GM19463 (cell line): ENCODE measurements at regions not wholly inside any gene's neighbourhood (a gene's known extent, or its start where the extent isn't known, plus 50 kb on each side); places are given as distances from the start of the nearest gene placed in this dataset.

Experiments
- ATAC-seq: cut with Tn5 transposase; IDR thresholded peaks from one replicate; pipeline ENCODE4 v1.9.1; 2021; ENCODE audit warnings: mild to moderate bottlenecking, moderate library complexity; ENCODE audit not compliant: unreplicated experiment

DNA sequence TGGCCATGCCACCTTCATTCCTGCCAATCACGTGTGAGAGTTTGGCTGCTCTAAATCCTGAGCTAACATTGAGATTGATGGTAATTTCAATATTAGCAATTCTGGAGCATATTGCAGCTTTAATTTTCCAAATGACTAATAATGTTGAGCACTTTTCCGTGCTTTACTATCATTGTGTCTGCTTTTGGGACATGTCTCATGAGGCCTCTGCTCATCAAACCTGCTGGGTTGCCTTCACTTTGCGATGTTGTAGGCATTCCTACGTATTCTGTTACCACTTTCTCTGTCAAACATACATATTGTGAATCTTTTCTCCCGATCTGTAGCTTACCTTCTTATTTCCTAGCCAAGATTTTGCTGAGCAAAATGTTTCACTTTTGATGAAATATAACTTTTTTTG is 466.6 kb downstream of the GALR1 start:
- no peak for ATAC-seq

DNA sequence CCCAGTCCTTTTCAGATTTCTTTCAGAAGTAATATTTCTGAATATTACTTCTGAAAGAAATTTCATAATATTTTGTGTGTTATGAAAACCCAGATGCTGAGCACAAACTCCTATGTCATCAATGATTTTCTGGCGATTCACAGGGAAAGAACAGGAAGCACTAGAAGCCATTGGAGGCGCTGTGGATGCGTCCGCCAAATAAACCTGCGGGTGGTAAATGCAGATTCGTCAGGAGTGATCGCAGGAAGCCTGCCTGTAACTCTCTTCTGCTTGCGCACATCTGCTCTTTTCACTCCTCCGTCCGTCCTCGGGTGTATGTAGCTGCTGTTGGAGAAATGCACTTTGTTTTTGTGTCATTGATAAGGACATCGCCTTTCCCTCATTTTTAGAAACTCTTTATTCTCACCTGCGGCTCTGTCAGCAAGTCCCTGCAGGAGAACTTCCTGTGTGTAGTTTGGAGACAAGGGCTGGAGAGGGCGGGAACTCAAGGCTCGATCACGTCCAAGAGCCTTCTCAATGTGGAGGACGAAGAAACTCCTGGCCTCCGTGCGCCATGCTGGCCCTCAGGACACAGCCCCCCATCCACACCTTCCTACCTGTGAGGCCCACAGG is 483.8 kb downstream of the GALR1 start:
- ATAC-seq, result no peak

DNA sequence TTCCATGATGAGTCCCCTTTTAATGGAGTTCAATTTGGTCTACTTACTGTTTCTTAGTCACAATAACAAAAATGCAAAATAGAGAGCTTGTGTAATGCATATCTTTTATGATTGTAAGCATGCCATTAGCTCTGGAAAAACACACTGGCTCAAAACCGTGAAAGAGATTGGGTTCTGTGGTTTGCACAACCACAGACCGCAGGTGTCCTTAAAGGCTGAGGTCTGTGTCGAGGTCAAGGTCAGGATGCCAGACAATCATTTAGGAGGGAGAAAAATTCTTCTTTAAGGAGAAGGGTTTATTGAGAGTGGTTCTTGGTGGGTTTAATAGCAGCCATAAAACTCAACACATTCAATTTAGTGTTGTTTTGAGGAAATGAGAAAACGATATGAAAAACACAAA is 487.2 kb downstream of the GALR1 start:
- ATAC-seq, result no peak

DNA sequence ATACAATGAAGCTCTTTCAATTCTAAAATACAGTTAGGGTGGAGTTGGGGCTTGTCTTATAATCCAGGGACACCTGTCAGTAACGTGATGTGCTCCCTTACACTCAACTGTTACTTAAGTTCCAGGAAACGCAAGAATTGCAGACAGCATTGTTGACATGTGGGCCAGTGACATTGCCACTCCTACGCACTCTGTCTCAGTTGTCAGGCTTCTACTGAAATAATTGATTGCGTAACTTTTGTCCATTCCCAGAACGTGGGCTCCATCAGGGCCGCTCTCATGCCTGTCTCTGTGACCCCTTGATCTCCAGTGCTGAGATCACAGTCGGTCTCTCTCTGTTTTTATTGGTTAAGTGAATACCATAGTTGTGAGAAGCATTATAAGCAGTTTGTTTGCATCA is 487.8 kb downstream of the GALR1 start:
- no peak for ATAC-seq

DNA sequence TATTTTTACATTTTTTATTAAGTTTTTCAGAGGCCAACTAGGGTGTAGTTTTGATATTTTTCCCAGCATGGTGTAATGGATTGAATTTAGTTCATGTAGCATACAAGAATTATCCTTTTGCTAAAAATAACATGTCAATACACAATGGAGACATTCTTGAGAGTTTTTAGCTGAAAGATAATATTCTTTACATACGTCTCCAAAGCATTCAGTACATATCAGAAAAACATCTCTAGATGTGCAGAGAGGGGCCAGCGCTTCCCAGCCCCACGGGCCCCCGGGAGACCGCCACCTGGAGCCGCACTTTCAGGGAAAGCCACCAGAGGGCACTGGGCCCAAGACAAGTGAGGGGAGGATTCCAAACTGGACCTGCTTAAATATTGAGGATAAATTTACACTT is 499.4 kb downstream of the GALR1 start:
- ATAC-seq, result no peak

DNA sequence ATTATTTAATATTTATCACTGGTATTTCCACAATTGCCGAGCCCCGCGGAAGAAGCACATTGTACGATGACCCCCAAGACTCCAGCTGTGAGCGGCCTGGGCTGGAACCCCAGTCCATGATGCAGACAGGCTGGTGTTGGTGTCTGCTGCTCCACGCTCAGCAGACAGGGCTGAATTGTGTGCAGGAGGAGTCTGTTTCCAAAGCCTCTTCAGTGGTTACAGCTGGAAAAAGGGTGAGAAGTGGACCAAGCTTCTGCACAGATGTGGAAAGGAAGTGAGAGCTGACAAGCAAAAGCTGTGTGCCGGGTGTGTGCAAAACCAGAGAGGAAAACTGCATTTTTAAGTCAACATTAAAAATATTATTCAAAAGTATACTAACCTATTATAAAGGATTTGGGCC is 500.4 kb downstream of the GALR1 start:
- no peak for ATAC-seq

DNA sequence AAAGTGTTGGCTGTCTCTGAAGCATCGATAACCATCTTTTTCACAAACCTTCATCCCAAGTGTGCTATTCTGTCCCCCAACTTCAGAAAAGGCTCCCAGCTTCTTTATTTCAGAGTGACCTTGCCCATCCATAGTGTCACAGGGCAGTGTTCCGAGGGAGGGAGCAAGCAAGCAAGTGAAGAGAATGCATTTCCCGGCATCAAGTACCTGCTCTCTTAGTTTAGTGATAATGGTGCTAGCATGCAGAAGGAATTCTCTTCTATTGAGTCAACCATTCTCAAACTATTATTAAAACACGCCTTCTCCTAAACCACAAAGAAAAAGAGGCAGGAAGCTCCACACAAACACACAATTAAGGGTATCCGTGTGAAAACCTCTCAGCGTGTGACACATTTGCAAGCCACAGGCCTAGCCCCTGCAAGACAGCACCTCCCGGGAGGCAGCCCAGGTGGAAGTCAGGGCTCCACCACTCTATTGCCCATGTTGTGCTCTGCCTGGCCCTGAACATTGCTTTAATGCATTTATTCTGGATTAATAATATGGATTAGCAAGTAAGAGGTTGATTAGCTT is 504.9 kb downstream of the GALR1 start:
- no peak for ATAC-seq

DNA sequence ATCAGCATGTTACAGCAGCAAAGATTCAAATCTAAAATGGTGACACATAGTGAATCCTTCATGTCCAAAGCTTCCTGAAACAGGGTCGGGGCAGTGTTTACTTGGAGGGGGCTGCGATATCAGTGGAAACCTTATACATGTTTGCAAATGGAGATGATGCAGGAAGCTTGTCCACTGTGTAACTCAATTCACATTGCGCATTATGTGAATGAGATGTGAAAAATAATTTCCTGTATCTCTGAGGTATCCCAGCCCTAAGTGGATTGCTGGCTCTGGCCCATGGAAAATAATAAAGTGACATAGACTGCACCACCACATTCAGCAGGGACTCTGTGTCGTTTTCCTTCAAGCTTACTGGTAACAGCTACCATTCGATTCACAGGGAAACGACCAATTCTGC is 505.5 kb downstream of the GALR1 start:
- no peak for ATAC-seq

DNA sequence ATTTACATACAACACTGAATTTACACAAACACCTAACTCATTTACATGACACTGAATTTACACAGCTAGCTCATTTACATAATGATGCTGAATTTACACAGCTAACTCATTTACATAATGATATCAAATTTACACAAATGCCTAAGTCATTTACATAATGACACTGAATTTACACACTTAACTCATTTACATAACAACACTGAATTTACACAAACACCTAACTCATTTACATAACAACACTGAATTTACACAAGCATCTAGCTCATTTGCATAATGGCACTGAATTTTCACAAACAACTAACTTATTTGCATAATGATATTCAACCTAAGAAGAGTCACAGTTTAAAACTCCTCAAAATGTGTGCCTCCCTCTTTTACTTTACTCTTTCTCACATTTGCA is 511.7 kb downstream of the GALR1 start:
- no peak for ATAC-seq

DNA sequence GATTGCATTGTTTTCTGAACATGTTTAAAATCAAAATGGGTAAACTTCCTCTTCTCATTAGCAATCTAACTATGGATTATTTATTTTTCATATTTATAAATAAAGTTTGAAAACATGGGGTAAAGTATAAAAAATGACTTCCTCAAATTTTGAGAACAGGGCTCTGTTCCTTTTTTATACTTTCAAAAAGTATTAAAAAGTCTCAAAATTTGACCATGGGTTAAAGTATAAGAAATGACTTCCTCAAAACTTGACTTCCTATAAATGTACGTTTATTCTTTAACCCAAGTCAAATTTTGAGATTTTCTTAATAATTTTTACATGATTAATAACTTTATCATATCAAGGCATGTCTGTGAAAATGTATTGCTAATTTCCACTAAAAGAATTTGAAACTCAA is 512.4 kb downstream of the GALR1 start:
- no peak for ATAC-seq

DNA sequence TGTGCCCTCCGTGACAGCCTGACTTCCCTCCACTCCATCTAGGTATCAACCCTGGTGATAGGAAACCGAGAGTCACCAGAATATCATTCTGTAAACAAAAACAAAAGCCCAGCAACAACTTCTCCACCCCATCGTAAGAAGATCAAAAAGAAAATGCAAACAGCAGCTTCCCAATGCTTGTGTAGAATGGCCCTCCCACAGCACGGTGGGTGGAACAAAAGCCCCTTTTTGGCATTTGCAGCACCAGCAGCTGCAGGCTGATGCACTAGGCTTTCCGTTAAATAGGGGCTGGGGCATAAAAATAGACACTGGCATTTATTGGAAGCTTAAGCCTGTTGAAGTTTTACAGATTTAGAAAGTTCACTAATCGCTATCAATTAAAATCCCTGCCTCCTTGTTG is 513.0 kb downstream of the GALR1 start:
- no peak for ATAC-seq

DNA sequence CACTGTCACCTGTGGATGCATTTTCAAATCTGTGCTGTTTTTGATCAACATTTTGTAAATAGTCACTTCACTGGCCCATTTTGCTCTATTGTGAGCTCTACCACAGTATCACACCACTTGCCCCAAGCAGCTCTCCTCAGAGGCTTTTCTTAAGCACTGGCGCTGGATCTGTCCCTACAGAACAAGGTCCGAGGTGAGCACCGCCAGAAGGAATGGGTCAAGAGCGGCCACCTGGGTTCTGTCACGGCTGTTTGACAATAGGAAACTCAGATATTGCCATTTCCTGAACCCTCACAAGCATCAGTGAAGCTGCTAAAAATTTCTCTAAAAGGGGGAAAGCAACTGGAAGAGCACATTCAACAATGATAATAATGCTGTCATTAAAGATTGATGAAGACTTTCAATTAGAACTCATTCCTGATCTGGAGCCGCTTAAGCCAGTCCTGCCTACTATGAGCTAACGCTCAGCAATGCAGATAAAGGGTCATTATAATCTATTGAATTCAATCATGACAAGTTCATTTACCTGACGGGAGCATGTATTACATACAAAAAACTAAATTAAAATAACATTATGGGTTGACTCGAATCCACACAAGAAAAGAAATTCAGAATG is 514.0 kb downstream of the GALR1 start:
- ATAC-seq, result no peak

DNA sequence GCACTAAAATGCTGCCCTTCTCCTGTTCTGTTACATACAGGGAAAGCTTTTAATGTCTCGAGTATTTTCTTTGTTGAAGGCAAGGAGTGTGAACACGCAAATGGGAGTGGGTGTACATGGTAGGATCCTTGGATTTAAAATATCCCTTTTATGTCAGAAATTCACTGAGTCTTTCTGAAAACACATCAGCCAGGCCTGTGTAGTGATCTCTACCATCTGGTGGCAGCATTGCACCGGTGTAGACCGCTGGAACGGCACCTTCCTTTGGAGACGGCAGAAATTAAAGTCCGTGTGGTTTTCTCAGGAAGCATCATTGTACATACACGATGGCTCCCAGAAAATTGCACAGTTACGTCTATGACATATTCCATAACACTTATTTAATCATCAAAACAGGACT is 515.8 kb downstream of the GALR1 start:
- ATAC-seq, result no peak

DNA sequence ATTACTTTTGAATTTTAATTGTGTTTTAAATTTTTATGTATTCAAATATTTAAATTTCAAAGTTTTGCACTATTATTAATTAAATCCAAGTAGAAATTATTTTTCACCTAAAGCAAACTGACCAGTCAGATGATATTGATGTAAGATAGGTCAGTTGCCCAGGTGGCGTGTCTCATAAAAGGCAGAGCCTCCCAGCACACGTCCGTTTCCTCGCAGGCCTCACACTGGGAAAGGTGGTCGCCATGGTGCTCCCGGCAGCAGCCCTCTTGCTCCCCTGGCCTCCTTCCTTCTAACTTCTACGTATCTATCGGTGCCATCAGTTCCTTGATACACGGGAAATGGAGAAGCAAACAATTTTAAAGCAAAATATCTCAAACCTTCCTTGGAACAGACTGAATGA is 516.8 kb downstream of the GALR1 start:
- no peak for ATAC-seq

DNA sequence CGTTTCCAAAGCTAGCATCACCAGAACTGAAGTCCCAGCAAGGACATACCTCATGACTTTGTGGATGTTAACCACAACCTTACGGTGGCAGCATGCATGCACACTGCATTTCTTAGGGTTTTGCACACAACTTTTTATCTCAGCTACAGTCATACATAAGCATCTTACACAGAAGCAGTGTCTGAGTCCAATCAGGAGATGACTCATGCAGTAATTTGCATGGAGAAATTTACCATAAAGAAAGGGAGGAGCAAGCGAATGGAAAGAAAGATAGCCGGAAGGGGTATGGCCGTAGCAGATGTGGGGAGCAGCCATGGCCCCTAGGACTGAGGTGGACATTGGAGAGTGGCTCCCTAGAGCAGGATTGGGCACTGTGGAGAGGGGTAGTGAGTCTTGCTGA is 522.5 kb downstream of the GALR1 start:
- ATAC-seq, result no peak

DNA sequence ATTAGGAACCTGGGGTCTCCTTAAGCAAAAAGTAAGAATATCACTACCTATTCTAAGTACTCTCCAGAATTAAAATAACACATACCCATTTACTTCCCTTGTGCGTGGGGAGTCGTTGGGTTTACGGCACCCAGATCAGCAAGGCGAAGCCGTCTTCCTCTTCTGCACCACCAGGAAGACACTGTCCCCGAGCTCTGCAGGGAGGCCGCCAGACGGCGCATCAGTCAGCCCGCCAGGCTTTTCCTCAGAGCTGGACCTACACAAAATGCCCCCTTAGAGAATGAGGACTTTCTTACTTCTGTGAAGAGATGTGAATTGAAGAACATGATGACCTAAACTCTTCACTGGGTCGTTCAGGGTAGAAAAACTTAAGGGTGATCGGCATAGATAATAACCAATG is 526.5 kb downstream of the GALR1 start:
- no peak for ATAC-seq

DNA sequence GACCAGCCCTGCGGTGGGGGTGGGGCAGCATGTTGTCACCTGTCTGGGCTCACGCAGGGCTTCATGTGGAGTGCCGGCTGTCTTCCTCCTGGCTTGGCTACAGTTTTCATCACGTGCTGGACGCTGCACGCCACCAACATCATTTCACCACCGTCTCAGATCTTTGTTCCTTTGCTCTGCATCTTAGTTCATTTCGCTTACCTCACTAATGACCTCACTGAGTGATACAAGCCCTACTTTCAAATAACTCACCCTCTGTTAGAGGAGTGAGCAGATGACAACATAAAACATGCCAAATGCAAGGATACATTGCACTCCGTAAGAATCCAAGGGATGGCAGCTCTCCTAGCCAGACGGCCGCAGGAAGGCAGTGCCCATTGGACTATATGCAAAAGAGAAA is 527.5 kb downstream of the GALR1 start:
- ATAC-seq, result no peak

DNA sequence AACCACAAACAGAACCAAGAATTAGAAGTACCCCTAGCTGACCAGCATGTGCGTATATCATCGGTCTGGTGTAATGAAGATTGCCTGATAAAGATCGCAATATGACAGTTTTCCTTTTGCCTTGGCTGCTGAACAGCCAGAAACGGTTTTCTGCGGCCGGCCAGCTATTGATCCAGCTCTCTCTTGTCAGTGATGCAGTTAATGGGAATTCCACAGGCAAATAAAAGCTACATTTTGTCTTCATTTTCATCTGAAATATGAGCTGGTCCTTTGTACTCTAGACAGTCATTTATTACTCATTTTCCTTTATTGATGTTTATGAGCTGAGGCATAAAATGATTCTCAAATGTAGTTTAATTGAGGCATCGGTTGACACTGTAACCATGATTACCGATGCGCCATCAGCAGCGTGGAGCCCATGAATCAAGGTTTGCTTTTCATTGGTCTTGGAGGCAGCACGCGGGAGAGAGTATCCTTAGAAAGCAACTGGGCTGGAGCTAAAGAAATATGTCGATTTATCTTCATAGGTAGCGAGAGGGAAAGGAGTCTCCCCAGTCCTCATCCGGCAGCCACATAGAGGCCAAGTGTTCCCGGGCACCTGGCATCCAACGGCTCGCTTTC is 535.2 kb downstream of the GALR1 start:
- no peak for ATAC-seq

DNA sequence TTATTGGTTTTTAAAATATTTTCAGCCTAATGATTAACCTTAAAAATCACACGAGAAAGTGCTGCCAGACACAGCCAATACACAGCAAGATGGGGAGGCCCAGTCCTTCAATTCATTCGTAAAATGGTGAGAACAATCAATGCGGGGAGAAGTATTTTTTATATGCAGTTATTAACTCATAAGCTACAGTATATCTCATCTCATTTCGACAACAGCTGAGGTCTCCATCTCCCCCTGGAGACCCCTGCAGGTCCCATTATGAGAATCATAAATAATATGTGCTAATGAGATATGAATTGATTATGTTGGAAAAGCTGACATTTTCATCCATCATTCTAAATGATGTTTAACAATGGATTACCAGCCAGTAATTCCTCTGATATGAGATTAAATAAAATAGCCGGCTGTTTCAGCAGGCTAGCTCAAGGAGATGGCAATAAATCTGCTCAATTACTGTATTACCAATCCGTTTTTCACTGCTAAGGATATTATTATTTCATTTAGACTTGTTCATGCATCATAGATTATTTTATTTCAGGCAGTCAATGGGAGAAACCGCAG is 535.8 kb downstream of the GALR1 start:
- no peak for ATAC-seq

DNA sequence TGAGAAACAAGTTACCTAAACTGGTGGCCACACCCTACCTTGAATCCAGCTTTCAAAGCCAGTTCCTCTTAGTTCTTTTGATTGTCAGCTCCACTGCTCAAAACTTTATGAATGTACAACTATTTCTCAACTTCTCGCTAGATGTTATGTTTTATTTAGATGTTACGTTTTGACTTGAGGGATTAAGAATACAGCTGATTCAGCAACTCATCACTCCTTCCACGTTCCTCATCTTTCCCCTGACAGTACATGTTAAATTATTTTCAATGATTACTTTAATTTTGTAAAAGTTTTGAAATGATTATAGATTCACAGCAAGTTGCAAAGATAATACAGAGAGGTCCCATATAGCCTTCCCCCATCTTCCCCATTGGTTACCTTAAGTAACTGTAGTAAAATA is 553.4 kb downstream of the GALR1 start:
- ATAC-seq, result no peak

DNA sequence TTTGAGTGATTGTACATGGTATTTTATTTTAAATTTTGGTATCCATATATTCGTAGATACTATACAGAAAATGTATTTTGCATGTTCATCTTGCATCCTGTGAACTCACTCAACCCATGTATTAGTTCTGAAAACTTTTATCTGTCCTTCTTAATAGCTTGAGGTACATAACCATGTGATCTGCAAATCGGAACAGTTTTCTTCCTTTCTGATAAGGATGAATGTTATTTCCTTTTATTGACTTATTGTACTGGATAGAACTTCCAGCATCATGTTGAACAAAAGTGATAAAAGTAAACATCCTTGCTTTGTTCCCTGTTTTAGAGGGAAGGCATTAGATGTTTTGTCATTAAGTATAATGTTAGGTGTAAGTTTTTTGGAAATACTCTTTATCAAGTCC is 554.7 kb downstream of the GALR1 start:
- ATAC-seq, result no peak

DNA sequence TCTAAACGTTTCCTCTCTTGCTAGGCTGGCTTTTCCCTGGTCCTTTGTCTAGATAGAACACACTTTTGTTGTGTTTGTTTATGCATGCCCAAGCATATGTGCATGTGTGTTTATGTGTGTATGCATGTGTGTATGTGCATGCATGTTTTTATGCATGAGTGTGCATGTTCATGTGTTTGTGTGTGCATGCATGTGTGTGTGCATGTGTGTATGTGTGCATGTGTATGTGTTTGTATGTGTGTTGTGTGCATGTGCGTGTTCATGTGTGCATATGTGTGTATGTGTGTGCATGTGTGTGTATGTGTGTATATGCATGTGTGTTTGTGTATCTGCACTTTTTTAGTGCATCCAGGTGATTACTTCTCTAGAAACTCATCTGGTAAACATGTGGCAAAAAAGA is 558.0 kb downstream of the GALR1 start:
- no peak for ATAC-seq
